ENCODE measurements at regions not wholly inside any gene's neighbourhood (a gene's known extent, or its start where the extent isn't known, plus 50 kb on each side); places are given as distances from the start of the nearest gene placed in this dataset.

DNA sequence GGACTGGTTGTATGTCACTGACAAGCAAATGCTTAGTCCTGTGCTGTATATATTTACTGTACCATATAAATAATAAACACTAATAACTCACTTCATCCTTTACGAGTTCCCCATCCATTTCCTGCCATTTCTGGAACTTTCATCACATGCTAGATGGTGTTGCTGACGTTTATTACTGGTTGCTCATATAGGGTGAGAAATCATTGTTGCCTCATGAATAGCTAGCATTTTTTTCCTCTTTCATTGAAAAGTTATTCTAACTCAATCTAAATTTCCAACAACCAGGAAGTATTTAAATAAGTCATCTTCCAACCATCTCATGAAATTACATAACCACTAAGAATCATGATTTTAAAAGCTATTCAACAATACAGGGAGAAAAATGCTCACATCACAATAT is 88.6 kb upstream of the RCN1 start:
- Histone ChIP-seq H3K36me3 (no peaks in the 10 kb centered on the region), H3K4me3 (no peak overlapping the region), H3K27ac (no peak overlapping the region), H3K4me1 (no peaks in the 10 kb centered on the region), H3K27me3 (no peaks in the 10 kb centered on the region), H3K9me3 (no peaks in the 10 kb centered on the region)
- no peak for DNase-seq
- TF ChIP-seq, protein P1, sequence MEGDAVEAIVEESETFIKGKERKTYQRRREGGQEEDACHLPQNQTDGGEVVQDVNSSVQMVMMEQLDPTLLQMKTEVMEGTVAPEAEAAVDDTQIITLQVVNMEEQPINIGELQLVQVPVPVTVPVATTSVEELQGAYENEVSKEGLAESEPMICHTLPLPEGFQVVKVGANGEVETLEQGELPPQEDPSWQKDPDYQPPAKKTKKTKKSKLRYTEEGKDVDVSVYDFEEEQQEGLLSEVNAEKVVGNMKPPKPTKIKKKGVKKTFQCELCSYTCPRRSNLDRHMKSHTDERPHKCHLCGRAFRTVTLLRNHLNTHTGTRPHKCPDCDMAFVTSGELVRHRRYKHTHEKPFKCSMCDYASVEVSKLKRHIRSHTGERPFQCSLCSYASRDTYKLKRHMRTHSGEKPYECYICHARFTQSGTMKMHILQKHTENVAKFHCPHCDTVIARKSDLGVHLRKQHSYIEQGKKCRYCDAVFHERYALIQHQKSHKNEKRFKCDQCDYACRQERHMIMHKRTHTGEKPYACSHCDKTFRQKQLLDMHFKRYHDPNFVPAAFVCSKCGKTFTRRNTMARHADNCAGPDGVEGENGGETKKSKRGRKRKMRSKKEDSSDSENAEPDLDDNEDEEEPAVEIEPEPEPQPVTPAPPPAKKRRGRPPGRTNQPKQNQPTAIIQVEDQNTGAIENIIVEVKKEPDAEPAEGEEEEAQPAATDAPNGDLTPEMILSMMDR (IDR thresholded peaks at IDR 0.05): no peak
- TF ChIP-seq POLR2A (IDR thresholded peaks at IDR 0.05): no peak

GRCh38 chr11:31997955-31998354 is 92.9 kb upstream of the RCN1 start:
- no peaks in the 10 kb centered on the region for H3K36me3 ChIP-seq

DNA sequence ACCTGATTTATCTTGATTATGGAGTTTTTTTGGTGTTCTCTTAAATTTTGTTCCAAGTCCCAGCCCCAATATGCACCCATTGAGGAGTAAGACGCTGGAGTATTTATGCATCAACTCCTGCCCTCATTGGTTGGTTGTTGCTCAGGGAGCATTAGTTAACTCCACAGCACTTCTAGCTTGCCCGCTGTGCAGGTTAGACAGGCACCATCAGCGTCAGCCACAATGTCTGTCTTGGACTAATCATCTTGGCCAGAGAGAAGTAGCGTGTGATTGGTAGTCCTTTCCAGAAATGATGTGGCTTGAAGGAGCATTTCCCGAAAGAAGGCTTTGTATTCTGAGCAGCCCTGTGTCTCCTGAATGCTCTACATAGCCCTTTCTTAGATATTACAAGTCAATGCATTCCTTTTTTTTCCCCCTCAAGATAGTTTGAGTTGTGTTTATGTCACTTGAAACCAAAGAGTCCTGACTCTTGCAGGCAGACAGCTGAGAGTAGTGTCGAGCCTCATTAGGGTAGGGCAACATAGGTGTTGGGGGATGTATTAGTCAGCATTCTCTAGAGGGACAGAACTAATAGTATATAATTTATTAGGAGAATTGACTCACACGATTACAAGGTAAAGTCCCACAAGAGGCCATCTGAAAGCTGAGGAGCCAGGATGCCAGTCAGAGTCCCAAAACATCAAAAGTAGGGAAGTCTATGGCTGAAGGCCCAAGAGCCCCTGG is 94.6 kb upstream of the RCN1 start:
- no peaks in the 10 kb centered on the region for H3K27me3 ChIP-seq

More at GRCh38 chr11:31997955-31998354, 92.9 kb upstream of the RCN1 start:
- no peak for TF ChIP-seq POLR2A (IDR thresholded peaks at IDR 0.05)
- TF ChIP-seq, protein P1 (IDR thresholded peaks at IDR 0.05): no peak
- Histone ChIP-seq H3K4me3 (no peak overlapping the region), H3K27ac (no peak overlapping the region), H3K9me3 (no peaks in the 10 kb centered on the region), H3K4me1 (no peaks in the 10 kb centered on the region), H3K27me3 (no peaks in the 10 kb centered on the region)
- no peak for DNase-seq

DNA sequence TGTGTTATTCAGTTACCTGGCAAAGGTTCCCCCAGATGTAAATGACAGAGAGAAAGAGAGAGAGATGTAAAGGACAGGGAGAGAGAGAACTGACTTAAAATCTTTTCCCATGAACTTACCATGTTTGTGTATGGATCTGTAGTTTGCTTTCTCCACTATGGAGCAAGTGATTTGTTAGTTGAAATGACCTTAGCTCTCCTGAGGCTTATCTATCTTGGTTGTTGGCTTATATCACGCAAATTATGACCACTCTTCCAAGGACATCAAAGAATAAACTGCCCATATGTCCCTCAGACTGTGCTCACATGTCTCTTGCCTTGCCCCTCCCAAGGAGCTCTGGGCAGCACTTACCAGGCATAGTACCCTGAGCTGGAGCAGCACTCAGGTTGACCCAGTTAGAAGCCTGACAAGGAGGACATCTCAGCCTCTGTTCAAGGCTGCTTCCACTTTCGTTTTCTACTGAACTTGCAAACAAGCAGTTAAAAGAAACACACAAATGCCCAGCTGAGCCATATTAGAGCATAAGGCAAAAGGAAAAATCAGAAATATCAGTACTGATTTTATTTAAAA is 95.3 kb upstream of the RCN1 start:
- DNase-seq: no peak
- Histone ChIP-seq H3K27ac (no peak overlapping the region), H3K27me3 (no peaks in the 10 kb centered on the region)

More for the DNA sequence above, 94.6 kb upstream of the RCN1 start:
- Histone ChIP-seq H3K27ac (no peak overlapping the region), H3K9me3 (no peaks in the 10 kb centered on the region), H3K4me3 (no peak overlapping the region), H3K36me3 (no peaks in the 10 kb centered on the region), H3K4me1 (no peaks in the 10 kb centered on the region)
- TF ChIP-seq, protein P1 (IDR thresholded peaks at IDR 0.05): no peak
- no peak for TF ChIP-seq POLR2A (IDR thresholded peaks at IDR 0.05)
- no peak for DNase-seq

GRCh38 chr11:31995032-31995431 is 95.8 kb upstream of the RCN1 start:
- no peak for DNase-seq

More for the DNA sequence above, 95.3 kb upstream of the RCN1 start:
- Histone ChIP-seq H3K9me3 (no peaks in the 10 kb centered on the region), H3K36me3 (no peaks in the 10 kb centered on the region), H3K4me3 (no peak overlapping the region), H3K4me1 (no peaks in the 10 kb centered on the region)
- TF ChIP-seq POLR2A (IDR thresholded peaks at IDR 0.05): no peak
- TF ChIP-seq, protein P1 (IDR thresholded peaks at IDR 0.05): no peak

More at GRCh38 chr11:31995032-31995431, 95.8 kb upstream of the RCN1 start:
- Histone ChIP-seq H3K4me1 (no peaks in the 10 kb centered on the region), H3K27ac (no peak overlapping the region), H3K4me3 (no peak overlapping the region), H3K9me3 (no peaks in the 10 kb centered on the region), H3K27me3 (no peaks in the 10 kb centered on the region), H3K36me3 (no peaks in the 10 kb centered on the region)
- TF ChIP-seq POLR2A (IDR thresholded peaks at IDR 0.05): no peak
- TF ChIP-seq, protein P1 (IDR thresholded peaks at IDR 0.05): no peak

Measured in Peyer's patch (tissue), 4 donors.